Uterus (tissue), 3 donors: ENCODE measurements at regions not wholly inside any gene's neighbourhood (a gene's known extent, or its start where the extent isn't known, plus 50 kb on each side); places are given as distances from the start of the nearest gene placed in this dataset.

Source experiments
- DNase-seq, 2 donors: peaks; one replicate each; pipeline ENCODE4 v3.0.0-alpha.2; 2019 to 2020
- H3K27ac ChIP-seq, 2 donors: fragments of 200-600 bp; sonication (generic); 1 replicate in 1 of 2; 2 replicates in 1 of 2; pipeline ENCODE4 v1.5.1; 2016 to 2018
- H3K27me3 ChIP-seq, 2 donors: fragments of 200-600 bp; sonication (generic); one replicate each; pipeline ENCODE4 v1.5.1; 2018 to 2019; ENCODE audit warnings: control low read depth in 1 of 2
- H3K36me3 ChIP-seq, 2 donors: fragments of 200-600 bp; sonication (generic); one replicate each; pipeline ENCODE4 v1.5.1; 2019; ENCODE audit warnings: control low read depth in 1 of 2
- H3K4me1 ChIP-seq, 2 donors: fragments of 200-600 bp; sonication (generic); one replicate each; pipeline ENCODE4 v1.5.1; 2018 to 2019; ENCODE audit warnings: control low read depth in 1 of 2
- H3K4me3 ChIP-seq, 2 donors: fragments of 200-600 bp; sonication (generic); 1 replicate in 1 of 2; 2 replicates in 1 of 2; pipeline ENCODE4 v1.5.1; 2018 to 2019; ENCODE audit warnings: mild to moderate bottlenecking in 1 of 2
- H3K9me3 ChIP-seq, 2 donors: fragments of 200-600 bp; sonication (generic); one replicate each; pipeline ENCODE4 v1.5.1; 2019; ENCODE audit warnings: control low read depth in 1 of 2
- CTCF ChIP-seq, 4 experiments: fragments of 200-600 bp in 2 of 4; fragments of 450-650 bp in 2 of 4; sonication (generic) in 2 of 4; IDR thresholded peaks; one replicate each; pipeline ENCODE4 v1.5.1; 2016 to 2019; ENCODE audit warnings: antibody characterized with exemption in 4 of 4, mild to moderate bottlenecking in 2 of 4, moderate library complexity in 1 of 4
- POLR2A ChIP-seq, 2 donors: fragments of 450-650 bp; IDR thresholded peaks; one replicate each; pipeline ENCODE4 v1.6.1; 2016; ENCODE audit warnings: antibody characterized with exemption in 2 of 2, mild to moderate bottlenecking in 1 of 2, moderate library complexity in 1 of 2
- intact Hi-C: fragments of 100-400 bp; cut with DNase I; formaldehyde crosslinking; loops from one replicate; pipeline ENCODE4 v1.15.1; 2023; ENCODE audit warnings: low total_unique reads
- donor health status: DM: yes; HTN: yes; CAD: no.

GRCh38 chr3:31423482-31423881 is 109.2 kb upstream of the STT3B start:
- no peak overlapping the region for H3K27ac ChIP-seq

GRCh38 chr3:31425401-31425800 is 107.3 kb upstream of the STT3B start:
- no peak for TF ChIP-seq CTCF (IDR thresholded peaks at IDR 0.05)
- no peak for TF ChIP-seq POLR2A (IDR thresholded peaks at IDR 0.05)
- intact Hi-C loops: no loop called here
- Histone ChIP-seq H3K4me3 (no peak overlapping the region), H3K27ac (no peak overlapping the region), H3K27me3 (no peaks in the 10 kb centered on the region), H3K9me3 (no peaks in the 10 kb centered on the region), H3K36me3 (no peaks in the 10 kb centered on the region), H3K4me1 (no peaks in the 10 kb centered on the region)
- DNase-seq: no peak

More at GRCh38 chr3:31423482-31423881, 109.2 kb upstream of the STT3B start:
- Histone ChIP-seq H3K9me3 (no peaks in the 10 kb centered on the region), H3K36me3 (no peaks in the 10 kb centered on the region), H3K4me1 (no peaks in the 10 kb centered on the region), H3K27me3 (no peaks in the 10 kb centered on the region), H3K4me3 (no peak overlapping the region)
- TF ChIP-seq CTCF (IDR thresholded peaks at IDR 0.05) (no peak), POLR2A (IDR thresholded peaks at IDR 0.05) (no peak)
- intact Hi-C loops: no loop called here
- DNase-seq: no peak

GRCh38 chr3:31427623-31428022 is 105.1 kb upstream of the STT3B start:
- DNase-seq: no peak
- Histone ChIP-seq H3K4me3 (no peak overlapping the region), H3K27ac (no peak overlapping the region), H3K36me3 (no peaks in the 10 kb centered on the region), H3K4me1 (no peaks in the 10 kb centered on the region), H3K27me3 (no peaks in the 10 kb centered on the region), H3K9me3 (no peaks in the 10 kb centered on the region)
- no peak for TF ChIP-seq POLR2A (IDR thresholded peaks at IDR 0.05)
- TF ChIP-seq CTCF (IDR thresholded peaks at IDR 0.05): no peak
- intact Hi-C loops: no loop called here

- Histone ChIP-seq H3K36me3 (no peaks in the 10 kb centered on the region), H3K9me3 (no peaks in the 10 kb centered on the region), H3K4me1 (no peaks in the 10 kb centered on the region), H3K4me3 (no peak overlapping the region), H3K27me3 (no peaks in the 10 kb centered on the region), H3K27ac (no peak overlapping the region)
- TF ChIP-seq CTCF (IDR thresholded peaks at IDR 0.05) (no peak), POLR2A (IDR thresholded peaks at IDR 0.05) (no peak)
- intact Hi-C loops: no loop called here
- DNase-seq: no peak
Observed at GRCh38 chr3:31431321-31431720, 101.4 kb upstream of the STT3B start.

- Histone ChIP-seq H3K9me3 (no peaks in the 10 kb centered on the region), H3K36me3 (no peaks in the 10 kb centered on the region), H3K27ac (no peak overlapping the region), H3K4me1 (no peaks in the 10 kb centered on the region), H3K27me3 (no peaks in the 10 kb centered on the region), H3K4me3 (no peak overlapping the region)
- intact Hi-C loops: no loop called here
- TF ChIP-seq POLR2A (IDR thresholded peaks at IDR 0.05) (no peak), CTCF (IDR thresholded peaks at IDR 0.05) (no peak)
- DNase-seq: no peak
Observed at GRCh38 chr3:31432897-31433678, 99.6 kb upstream of the STT3B start.
